HCT116 (cell line): ENCODE measurements at regions not wholly inside any gene's neighbourhood (a gene's known extent, or its start where the extent isn't known, plus 50 kb on each side); places are given as distances from the start of the nearest gene placed in this dataset.

Source experiments
- ATAC-seq: fragments of 200-7000 bp; cut with Tn5 transposase; 2 replicates; pipeline ENCODE4 v1.9.1; 2020; ENCODE audit warnings: mild to moderate bottlenecking, moderate library complexity
- BruUV-seq: library from RNA; stranded (reverse); fragments of 400-500 nt; replicated peaks from 2 replicates; lab custom pipeline; 2021; lab: Mats Ljungman, UMichigan
- CTCF ChIA-PET: fragments of 300-600 bp; sonication (Branson Sonifier 250); formaldehyde crosslinking; loops from one replicate; lab custom pipeline; 2021; ENCODE audit warnings: antibody characterized with exemption; lab: Charles Lee
- POLR2A ChIA-PET: fragments of 300-600, 350-600 bp; sonication (Branson Sonifier 250); formaldehyde crosslinking; loops from one replicate; lab custom pipeline; 2021; ENCODE audit warnings: antibody characterized with exemption; lab: Charles Lee
- RAD21 ChIA-PET, 2 experiments: fragments of 300-600 bp; sonication (Branson Sonifier 250); formaldehyde crosslinking; loops; one replicate each; lab custom pipeline; 2023; ENCODE audit warnings: low total read pairs in 2 of 2; ENCODE audit not compliant: uncharacterized antibody in 2 of 2, unreplicated experiment in 2 of 2, low non-redundant PET in 1 of 2; lab: Charles Lee
- DNase-seq: peaks from one replicate; pipeline ENCODE4 v3.0.0-alpha.2; 2010; ENCODE audit warnings: low read depth, low spot score
- H2AFZ ChIP-seq: fragments of 200-600 bp; shearing (Covaris generic), sonication (generic); 2 replicates; pipeline ENCODE4 v1.6.1; 2017; ENCODE audit warnings: low read depth, mixed run types, mixed read lengths, antibody characterized with exemption, low read length; ENCODE audit not compliant: poor library complexity, severe bottlenecking
- H3K27ac ChIP-seq: 2 replicates; pipeline ENCODE4 v1.5.1; 2012; ENCODE audit warnings: low read depth, low read length
- H3K27me3 ChIP-seq: fragments of 200-600 bp; sonication (generic); 2 replicates; pipeline ENCODE4 v1.6.1; 2016; ENCODE audit warnings: mixed run types, low read length, mixed read lengths; ENCODE audit not compliant: insufficient read depth
- H3K36me3 ChIP-seq, 2 experiments: fragments of 200-500 bp in 1 of 2; fragments of 200-600 bp in 1 of 2; sonication (Bioruptor generic) in 1 of 2; sonication (generic) in 1 of 2; 2 replicates each; pipeline versions ENCODE4 v1.5.1 to v1.6.1; 2014 to 2016; ENCODE audit warnings: low read length in 2 of 2, inconsistent platforms in 1 of 2, mixed read lengths in 1 of 2, mixed run types in 1 of 2; ENCODE audit not compliant: insufficient read depth in 2 of 2, control insufficient read depth in 1 of 2
- H3K4me1 ChIP-seq, 2 experiments: fragments of 200-600 bp in 1 of 2; sonication (generic) in 1 of 2; 2 replicates each; pipeline versions ENCODE4 v1.5.1 to v1.6.1; 2012 to 2017; ENCODE audit warnings: low read length in 2 of 2, inconsistent platforms in 1 of 2, mild to moderate bottlenecking in 1 of 2, mixed read lengths in 1 of 2, mixed run types in 1 of 2, moderate library complexity in 1 of 2; ENCODE audit not compliant: insufficient read depth in 2 of 2, control insufficient read depth in 1 of 2
- H3K4me2 ChIP-seq: fragments of 200-600 bp; sonication (generic); 2 replicates; pipeline ENCODE4 v1.6.1; 2017; ENCODE audit warnings: mixed run types, low read length, mixed read lengths
- H3K4me3 ChIP-seq, 2 experiments: fragments of 200-600 bp in 1 of 2; sonication (generic) in 1 of 2; replicated peaks in 1 of 2; 2 replicates each; pipeline ENCODE4 v1.5.1; 2011 to 2016; ENCODE audit warnings: low read length in 2 of 2, control low read depth in 1 of 2, low read depth in 1 of 2, mild to moderate bottlenecking in 1 of 2, mixed read lengths in 1 of 2, mixed run types in 1 of 2
- H3K79me2 ChIP-seq: fragments of 200-600 bp; sonication (generic); 2 replicates; pipeline ENCODE4 v1.6.1; 2017; ENCODE audit warnings: mild to moderate bottlenecking, mixed run types, low read length, moderate library complexity, mixed read lengths; ENCODE audit not compliant: insufficient read depth
- H3K9ac ChIP-seq: fragments of 200-600 bp; sonication (generic); 2 replicates; pipeline ENCODE4 v1.6.1; 2016; ENCODE audit warnings: low read length, mixed read lengths
- H3K9me2 ChIP-seq: fragments of 200-600 bp; sonication (generic), shearing (Covaris generic); 2 replicates; pipeline ENCODE4 v1.6.1; 2017; ENCODE audit warnings: mixed run types, mild to moderate bottlenecking, moderate library complexity; ENCODE audit not compliant: insufficient read depth
- H3K9me3 ChIP-seq, 2 experiments: fragments of 200-500 bp in 1 of 2; fragments of 200-600 bp in 1 of 2; sonication (Bioruptor generic) in 1 of 2; sonication (generic) in 1 of 2; 2 replicates each; pipeline ENCODE4 v1.6.1; 2014 to 2017; ENCODE audit warnings: low read length in 2 of 2, mixed read lengths in 2 of 2, inconsistent platforms in 1 of 2, low read depth in 1 of 2, mild to moderate bottlenecking in 1 of 2, mixed run types in 1 of 2, moderate library complexity in 1 of 2; ENCODE audit not compliant: control insufficient read depth in 1 of 2, insufficient read depth in 1 of 2
- H4K20me1 ChIP-seq: fragments of 200-600 bp; sonication (generic), shearing (Covaris generic); 2 replicates; pipeline ENCODE4 v1.6.1; 2017; ENCODE audit warnings: mixed run types, mild to moderate bottlenecking, moderate library complexity; ENCODE audit not compliant: insufficient read depth
- CBX3 ChIP-seq: IDR thresholded peaks from 2 replicates; pipeline ENCODE4 v1.6.1; 2012; ENCODE audit warnings: low read depth
- CEBPB ChIP-seq: IDR thresholded peaks from 2 replicates; pipeline ENCODE4 v1.6.1; 2012; ENCODE audit warnings: low read depth
- JUND ChIP-seq: IDR thresholded peaks from 2 replicates; pipeline ENCODE4 v1.6.1; 2012
- POLR2A ChIP-seq: IDR thresholded peaks from 2 replicates; pipeline ENCODE4 v1.7.0; 2011; ENCODE audit warnings: borderline replicate concordance; ENCODE audit not compliant: insufficient read depth, insufficient read length; ENCODE audit errors: extremely low read depth
- POLR2AphosphoS5 ChIP-seq: IDR thresholded peaks from 2 replicates; pipeline ENCODE4 v1.6.1; 2011; ENCODE audit warnings: mild to moderate bottlenecking, low read depth, low read length, moderate library complexity
- RAD21 ChIP-seq: IDR thresholded peaks from 2 replicates; pipeline ENCODE4 v1.6.1; 2012; ENCODE audit warnings: low read depth, mild to moderate bottlenecking
- REST ChIP-seq: IDR thresholded peaks from 2 replicates; pipeline ENCODE4 v1.6.1; 2012; ENCODE audit warnings: low read depth
- SP1 ChIP-seq: IDR thresholded peaks from 2 replicates; pipeline ENCODE4 v1.6.1; 2012; ENCODE audit warnings: low read depth
- SRF ChIP-seq: IDR thresholded peaks from 2 replicates; pipeline ENCODE4 v1.6.1; 2012; ENCODE audit warnings: low read depth
- TCF7L2 ChIP-seq: IDR thresholded peaks from 2 replicates; pipeline ENCODE4 v1.7.0; 2011; ENCODE audit warnings: borderline replicate concordance, inconsistent platforms; ENCODE audit not compliant: insufficient read depth, insufficient read length; ENCODE audit errors: extremely low read depth
- ZBTB33 ChIP-seq: IDR thresholded peaks from 2 replicates; pipeline ENCODE4 v1.6.1; 2011; ENCODE audit warnings: mild to moderate bottlenecking, low read length, moderate library complexity; ENCODE audit not compliant: insufficient replicate concordance; ENCODE audit errors: extremely low read depth
- intact Hi-C: fragments of 100-400 bp; cut with micrococcal nuclease; formaldehyde crosslinking; loops from 2 replicates; pipeline ENCODE4 v1.10.0; 2022

- Histone ChIP-seq H4K20me1 (no peaks in the 10 kb centered on the region), H3K4me2 (no peak overlapping the region), H3K27me3 (no peaks in the 10 kb centered on the region), H3K9me3 (peaks cover 6 to 13% of the 10 kb centered on the region in 2 experiments; a peak in 2 of 4 replicates), H3K79me2 (no peaks in the 10 kb centered on the region), H3K9me2 (no peaks in the 10 kb centered on the region), H2AFZ (no peak overlapping the region), H3K36me3 (no peaks in the 10 kb centered on the region), H3K27ac (no peak overlapping the region), H3K4me1 (no peaks in the 10 kb centered on the region), H3K9ac (no peak overlapping the region), H3K4me3 (no peak overlapping the region)
- TF ChIP-seq JUND (no peak), TCF7L2 (no peak), CEBPB (no peak), SP1 (no peak), RAD21 (no peak), POLR2AphosphoS5 (no peak), POLR2A (no peak), SRF (no peak), REST (no peak), CBX3 (no peak), ZBTB33 (no peak)
- ChIA-PET POLR2A (no interaction called here), RAD21 (no interaction called here), CTCF (interaction anchor here (3.2 kb wide), 1 partner anchor 12 kb away, joined by 10 read pairs; no protein-coding TSS in a partner anchor)
- intact Hi-C loops, result no loop called here
- DNase-seq (no peak), ATAC-seq (no peak)
- BruUV-seq, result no TSS peak
These were observed 1506.9 kb upstream of the TMEM132C start for GRCh38 chr12:126760092-126760491.
